PC-9 (cell line): ENCODE measurements at regions not wholly inside any gene's neighbourhood (a gene's known extent, or its start where the extent isn't known, plus 50 kb on each side); places are given as distances from the start of the nearest gene placed in this dataset.
A peak's percentile ranks its signal among the peaks of the same experiment; 100 is the strongest.

Experiments
- BruUV-seq: library from RNA; stranded (reverse); fragments of 400-500 nt; replicated peaks from 2 replicates; lab custom pipeline; 2021; lab: Mats Ljungman, UMichigan
- CTCF ChIA-PET: fragments of 300-600 bp; sonication (Branson Sonifier 250); formaldehyde crosslinking; loops from one replicate; lab custom pipeline; 2022; ENCODE audit warnings: antibody characterized with exemption; lab: Charles Lee
- POLR2A ChIA-PET: fragments of 300-600 bp; sonication (Branson Sonifier 250); formaldehyde crosslinking; loops from one replicate; lab custom pipeline; 2022; ENCODE audit warnings: antibody characterized with exemption; ENCODE audit not compliant: unreplicated experiment; lab: Charles Lee
- DNase-seq, 2 experiments: peaks; one replicate each; pipeline versions ENCODE4 v3.0.0 to v3.0.0-alpha.2; 2015 to 2022; ENCODE audit warnings: mixed read lengths in 1 of 2
- H2AFZ ChIP-seq: fragments of 200-600 bp; sonication (generic); 2 replicates; pipeline ENCODE4 v1.8.1; 2017; ENCODE audit warnings: antibody characterized with exemption
- H3F3A ChIP-seq: fragments of 200-600 bp; sonication (generic); 2 replicates; pipeline ENCODE4 v1.8.1; 2017; ENCODE audit warnings: antibody characterized with exemption, mild to moderate bottlenecking, low read depth; ENCODE audit not compliant: insufficient read depth
- H3K27ac ChIP-seq: fragments of 200-600 bp; sonication (generic); 2 replicates; pipeline ENCODE4 v1.6.1; 2016; ENCODE audit warnings: mixed run types
- H3K27me3 ChIP-seq: fragments of 200-600 bp; sonication (generic); 2 replicates; pipeline ENCODE4 v1.6.1; 2016; ENCODE audit warnings: low read depth, mixed run types; ENCODE audit not compliant: insufficient read depth
- H3K36me3 ChIP-seq: fragments of 200-600 bp; sonication (generic); 2 replicates; pipeline ENCODE4 v1.6.1; 2016; ENCODE audit warnings: low read depth, mixed run types
- H3K4me1 ChIP-seq: fragments of 200-600 bp; sonication (generic); replicated peaks from 2 replicates; pipeline ENCODE4 v1.6.1; 2016; ENCODE audit warnings: mixed run types; ENCODE audit not compliant: insufficient read depth
- H3K4me2 ChIP-seq: fragments of 200-600 bp; sonication (generic); 2 replicates; pipeline ENCODE4 v1.6.1; 2017; ENCODE audit warnings: mixed run types
- H3K4me3 ChIP-seq: fragments of 200-600 bp; sonication (generic); 2 replicates; pipeline ENCODE4 v1.6.1; 2016; ENCODE audit warnings: mixed run types
- H3K79me2 ChIP-seq: fragments of 200-600 bp; sonication (generic); 2 replicates; pipeline ENCODE4 v1.6.1; 2017; ENCODE audit warnings: low read depth, mixed run types
- H3K9me2 ChIP-seq: fragments of 200-600 bp; sonication (generic); 2 replicates; pipeline ENCODE4 v1.8.1; 2017; ENCODE audit warnings: mild to moderate bottlenecking; ENCODE audit not compliant: insufficient read depth
- H3K9me3 ChIP-seq: fragments of 200-600 bp; sonication (generic); 2 replicates; pipeline ENCODE4 v1.8.1; 2016; ENCODE audit warnings: low read depth; ENCODE audit not compliant: insufficient read depth
- H4K20me1 ChIP-seq: fragments of 200-600 bp; sonication (generic); 2 replicates; pipeline ENCODE4 v1.8.1; 2017; ENCODE audit not compliant: insufficient read depth
- EZH2 ChIP-seq: fragments of 200-600 bp; sonication (generic); IDR thresholded peaks from 2 replicates; pipeline ENCODE4 v1.8.0; 2017; ENCODE audit warnings: antibody characterized with exemption, low read depth
- intact Hi-C: fragments of 100-400 bp; cut with micrococcal nuclease; formaldehyde crosslinking; loops from one replicate; pipeline ENCODE4 v1.10.0; 2022; ENCODE audit not compliant: unreplicated experiment
- TF ChIP-seq, protein P1 (sequence below): fragments of 200-600 bp; sonication (generic); conservative IDR thresholded peaks from 2 replicates; pipeline ENCODE4 v1.6.1; 2017; ENCODE audit warnings: mixed run types, antibody characterized with exemption, mild to moderate bottlenecking, moderate library complexity

DNA sequence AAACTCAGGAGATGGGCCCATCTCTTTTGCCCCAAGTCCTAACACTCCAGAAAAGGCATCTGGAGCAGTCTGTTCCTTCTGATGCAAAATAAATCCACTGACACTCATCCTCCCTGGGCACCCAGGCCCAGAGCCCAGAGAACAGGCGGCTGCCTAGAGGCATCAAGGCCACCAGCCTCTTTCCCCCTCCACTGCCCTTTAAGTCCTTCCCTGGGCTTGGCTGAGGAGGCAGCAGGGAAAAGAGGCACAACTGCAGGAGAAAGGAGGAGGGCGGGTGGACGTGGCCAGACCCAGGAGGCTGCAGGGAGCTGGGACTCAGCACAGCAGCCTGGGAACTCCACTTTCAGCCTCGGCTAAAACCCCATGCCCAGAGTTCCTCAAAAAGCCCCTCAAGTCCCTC lies 99.7 kb upstream of the ID2 start:
- no peaks in the 10 kb centered on the region for H3K36me3 ChIP-seq
- POLR2A ChIA-PET: no interaction called here

GRCh38 chr2:8582651-8583399 lies 99.0 kb upstream of the ID2 start:
- H3K4me3 ChIP-seq: no peak overlapping the region
- CTCF ChIA-PET: no interaction called here
- TF ChIP-seq, protein P1, sequence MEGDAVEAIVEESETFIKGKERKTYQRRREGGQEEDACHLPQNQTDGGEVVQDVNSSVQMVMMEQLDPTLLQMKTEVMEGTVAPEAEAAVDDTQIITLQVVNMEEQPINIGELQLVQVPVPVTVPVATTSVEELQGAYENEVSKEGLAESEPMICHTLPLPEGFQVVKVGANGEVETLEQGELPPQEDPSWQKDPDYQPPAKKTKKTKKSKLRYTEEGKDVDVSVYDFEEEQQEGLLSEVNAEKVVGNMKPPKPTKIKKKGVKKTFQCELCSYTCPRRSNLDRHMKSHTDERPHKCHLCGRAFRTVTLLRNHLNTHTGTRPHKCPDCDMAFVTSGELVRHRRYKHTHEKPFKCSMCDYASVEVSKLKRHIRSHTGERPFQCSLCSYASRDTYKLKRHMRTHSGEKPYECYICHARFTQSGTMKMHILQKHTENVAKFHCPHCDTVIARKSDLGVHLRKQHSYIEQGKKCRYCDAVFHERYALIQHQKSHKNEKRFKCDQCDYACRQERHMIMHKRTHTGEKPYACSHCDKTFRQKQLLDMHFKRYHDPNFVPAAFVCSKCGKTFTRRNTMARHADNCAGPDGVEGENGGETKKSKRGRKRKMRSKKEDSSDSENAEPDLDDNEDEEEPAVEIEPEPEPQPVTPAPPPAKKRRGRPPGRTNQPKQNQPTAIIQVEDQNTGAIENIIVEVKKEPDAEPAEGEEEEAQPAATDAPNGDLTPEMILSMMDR: no peak
- TF ChIP-seq EZH2: no peak
- no peak for DNase-seq
- H3K79me2 ChIP-seq: no peaks in the 10 kb centered on the region
- H3F3A ChIP-seq: no peaks in the 10 kb centered on the region
- peaks cover 96% of the 10 kb centered on the region for H3K27me3 ChIP-seq
- H4K20me1 ChIP-seq: no peaks in the 10 kb centered on the region; the same call in none of the 2 replicates
- no TSS peak for BruUV-seq
- intact Hi-C loops: no loop called here
- no peaks in the 10 kb centered on the region for H3K9me2 ChIP-seq
- H3K36me3 ChIP-seq: no peaks in the 10 kb centered on the region
- no peak overlapping the region for H3K4me2 ChIP-seq
- H3K9me3 ChIP-seq: no peaks in the 10 kb centered on the region
- no peak overlapping the region for H2AFZ ChIP-seq
- POLR2A ChIA-PET: no interaction called here
- no peak overlapping the region for H3K27ac ChIP-seq
- no peaks in the 10 kb centered on the region for H3K4me1 ChIP-seq

More for the DNA sequence above, 99.7 kb upstream of the ID2 start:
- BruUV-seq: no TSS peak
- H3K27ac ChIP-seq: no peak overlapping the region
- no peak for DNase-seq
- H3K4me2 ChIP-seq: no peak overlapping the region
- H3K4me3 ChIP-seq: no peak overlapping the region
- intact Hi-C loops: no loop called here
- CTCF ChIA-PET: no interaction called here
- H3K27me3 ChIP-seq: peaks cover 96% of the 10 kb centered on the region
- no peak overlapping the region for H2AFZ ChIP-seq
- no peaks in the 10 kb centered on the region; the same call in none of the 2 replicates for H4K20me1 ChIP-seq
- no peaks in the 10 kb centered on the region for H3F3A ChIP-seq
- TF ChIP-seq, protein P1: no peak
- TF ChIP-seq EZH2: no peak
- H3K4me1 ChIP-seq: no peaks in the 10 kb centered on the region
- H3K9me2 ChIP-seq: no peaks in the 10 kb centered on the region
- H3K9me3 ChIP-seq: no peaks in the 10 kb centered on the region
- no peaks in the 10 kb centered on the region for H3K79me2 ChIP-seq

DNA sequence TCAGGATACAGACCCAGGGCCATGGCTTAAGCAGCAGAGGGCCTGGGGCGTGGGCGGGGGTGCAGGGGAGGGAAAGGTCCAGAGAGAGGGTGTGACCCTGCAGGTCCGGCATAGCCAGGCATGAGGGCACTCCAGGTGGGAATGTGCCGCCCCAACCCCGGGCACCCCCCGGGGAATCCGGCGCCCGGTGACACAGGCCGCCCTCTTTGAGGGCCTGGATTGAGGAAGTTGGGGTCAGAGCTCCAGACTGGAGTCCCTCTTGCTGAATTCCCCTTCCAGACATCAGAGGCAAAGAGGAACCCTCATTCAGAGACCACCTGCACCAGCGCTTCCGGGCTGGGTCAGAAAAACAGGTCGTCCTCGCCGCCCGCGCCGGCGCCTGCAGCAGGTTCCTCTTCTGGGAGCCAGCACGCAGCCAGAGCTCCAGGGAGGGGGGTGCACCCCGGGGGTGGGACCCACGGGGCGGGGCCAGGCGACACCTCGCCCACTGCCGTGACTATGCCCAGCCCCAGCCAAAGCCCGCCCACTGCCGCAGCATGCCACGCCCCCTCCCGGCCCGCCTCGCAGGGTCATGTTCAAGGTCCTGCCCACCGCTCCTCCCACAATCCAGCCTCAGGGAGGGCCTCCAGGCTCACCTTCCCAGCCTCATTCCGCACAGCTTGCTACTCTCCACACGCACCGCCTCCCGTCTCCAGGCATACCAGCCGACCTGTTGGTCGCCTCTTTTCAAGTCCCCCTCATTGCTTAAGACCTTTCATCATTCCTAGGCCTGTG lies 98.3 kb upstream of the ID2 start:
- no peak overlapping the region for H3K27ac ChIP-seq
- POLR2A ChIA-PET: interaction anchor here (0.6 kb wide), 1 partner anchor 98 kb away, joined by 7 read pairs; the partner anchor contains the start of gene ID2
- H3K79me2 ChIP-seq: no peaks in the 10 kb centered on the region
- no peak overlapping the region for H2AFZ ChIP-seq
- no peaks in the 10 kb centered on the region for H3K36me3 ChIP-seq
- no peaks in the 10 kb centered on the region for H3K9me2 ChIP-seq
- no peak overlapping the region for H3K4me3 ChIP-seq
- H3K4me1 ChIP-seq: no peaks in the 10 kb centered on the region
- intact Hi-C loops: no loop called here
- no TSS peak for BruUV-seq
- peaks cover 96% of the 10 kb centered on the region for H3K27me3 ChIP-seq
- peak in 1 of 2 experiments; percentile 81 for DNase-seq
- H3K4me2 ChIP-seq: no peak overlapping the region
- no peaks in the 10 kb centered on the region; the same call in none of the 2 replicates for H4K20me1 ChIP-seq
- CTCF ChIA-PET: no interaction called here
- no peaks in the 10 kb centered on the region for H3K9me3 ChIP-seq
- TF ChIP-seq, protein P1: no peak
- TF ChIP-seq EZH2: no peak
- H3F3A ChIP-seq: no peaks in the 10 kb centered on the region
